ENCODE measurements at regions not wholly inside any gene's neighbourhood (a gene's known extent, or its start where the extent isn't known, plus 50 kb on each side); places are given as distances from the start of the nearest gene placed in this dataset.

DNA sequence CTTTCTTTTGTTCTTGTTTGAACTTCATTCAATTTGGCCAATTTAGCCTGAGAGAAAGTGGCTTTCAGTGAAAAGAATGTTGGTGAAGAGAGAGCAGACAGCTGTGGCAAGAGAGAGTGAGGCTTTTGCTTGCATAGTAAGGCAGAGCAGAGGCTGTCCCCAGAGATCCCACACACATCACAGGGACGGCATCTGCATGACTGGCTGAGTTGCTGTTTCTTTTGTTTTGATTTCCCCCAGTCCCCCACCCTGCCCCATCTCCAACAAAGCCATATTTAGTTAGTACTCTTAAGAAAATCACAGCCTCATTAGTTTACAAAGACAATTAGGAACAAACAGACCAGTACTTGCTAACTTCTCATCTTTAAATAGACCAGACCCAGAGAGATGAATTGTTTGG lies 363.9 kb upstream of the SEMA6A start:
- no peak for TF ChIP-seq CTCF (IDR thresholded peaks at IDR 0.05; ENCODE audit: low read length)
- TF ChIP-seq EZH2 (optimal IDR thresholded peaks at IDR 0.05; ENCODE audit: low read depth, low read length): no peak
- TF ChIP-seq EZH2phosphoT487 (IDR thresholded peaks at IDR 0.05; ENCODE audit: low read length): no peak
